Peyer's patch (tissue), 4 donors: ENCODE measurements at regions not wholly inside any gene's neighbourhood (a gene's known extent, or its start where the extent isn't known, plus 50 kb on each side); places are given as distances from the start of the nearest gene placed in this dataset.

ENCODE experiments used
- CTCF ChIP-seq, 6 experiments: fragments of 450-650 bp in 4 of 6; fragments of 200-600 bp in 2 of 6; sonication (generic) in 1 of 6; IDR thresholded peaks; one replicate each; pipeline ENCODE4 v1.5.1; 2017 to 2019; ENCODE audit warnings: antibody characterized with exemption in 6 of 6, mild to moderate bottlenecking in 3 of 6, moderate library complexity in 1 of 6
- POLR2A ChIP-seq, 2 donors: fragments of 450-650 bp; IDR thresholded peaks; one replicate each; pipeline ENCODE4 v1.5.1; 2017; ENCODE audit warnings: antibody characterized with exemption in 2 of 2, mild to moderate bottlenecking in 2 of 2, moderate library complexity in 2 of 2

DNA sequence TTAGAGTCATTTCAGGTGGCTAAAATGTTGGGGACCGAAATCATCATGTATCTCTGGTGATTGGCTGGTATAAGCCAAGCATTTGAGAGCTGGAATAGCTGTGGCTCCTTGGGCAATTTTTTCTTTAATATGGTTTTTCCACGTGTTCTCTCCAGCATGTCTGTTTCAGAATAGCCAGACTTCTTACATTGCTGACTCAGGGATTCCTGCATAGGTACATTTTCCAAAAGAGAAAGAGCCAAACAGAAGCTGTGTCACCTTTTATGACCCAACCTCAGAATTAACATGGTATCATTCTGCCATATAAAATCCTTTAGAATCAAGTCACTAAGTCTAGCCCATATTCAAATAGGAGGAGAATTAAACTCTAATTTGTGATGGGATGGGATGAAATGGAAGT lies 74.8 kb upstream of the TSLP start:
- TF ChIP-seq CTCF (IDR thresholded peaks at IDR 0.05) (no peak), POLR2A (IDR thresholded peaks at IDR 0.05) (no peak)
